ENCODE measurements at regions not wholly inside any gene's neighbourhood (a gene's known extent, or its start where the extent isn't known, plus 50 kb on each side); places are given as distances from the start of the nearest gene placed in this dataset.

- DNase-seq, result no peak
- H3K27ac ChIP-seq, result no peak overlapping the region
- H3K4me3 ChIP-seq, result no peak overlapping the region
- no peak for TF ChIP-seq CTCF (IDR thresholded peaks at IDR 0.05)
- no peak for TF ChIP-seq POLR2A (IDR thresholded peaks at IDR 0.05)
- H3K36me3 ChIP-seq (replicated peaks in 1 of 2), result no peaks in the 10 kb centered on the region
- H3K9me3 ChIP-seq (replicated peaks in 1 of 3), result peaks cover 0 to 11% (median 7%) of the 10 kb centered on the region in 3 donors
- intact Hi-C loops (cut with DNase I), result no loop called here
- no peaks in the 10 kb centered on the region for H3K27me3 ChIP-seq
- no peaks in the 10 kb centered on the region for H3K4me1 ChIP-seq (replicated peaks in 1 of 2)
These were observed 181.2 kb upstream of the HES1 start for GRCh38 chr3:193954752-193955151.

- H3K36me3 ChIP-seq (replicated peaks in 1 of 2), result no peaks in the 10 kb centered on the region
- intact Hi-C loops (cut with DNase I), result no loop called here
These were observed 180.2 kb upstream of the HES1 start for GRCh38 chr3:193955719-193956118.

GRCh38 chr3:193959861-193960260 is 176.1 kb upstream of the HES1 start:
- Histone ChIP-seq H3K4me3 (no peak overlapping the region), H3K27ac (no peak overlapping the region), H3K4me1 (replicated peaks in 1 of 2) (no peaks in the 10 kb centered on the region), H3K9me3 (replicated peaks in 1 of 3) (peaks cover 0 to 1% (median under 1%) of the 10 kb centered on the region in 3 donors), H3K27me3 (peaks cover 13% of the 10 kb centered on the region), H3K36me3 (replicated peaks in 1 of 2) (no peaks in the 10 kb centered on the region)
- intact Hi-C loops (cut with DNase I), result no loop called here
- TF ChIP-seq POLR2A (IDR thresholded peaks at IDR 0.05) (no peak), CTCF (IDR thresholded peaks at IDR 0.05) (no peak)
- no peak for DNase-seq

More at GRCh38 chr3:193955719-193956118, 180.2 kb upstream of the HES1 start:
- no peak for DNase-seq
- Histone ChIP-seq H3K9me3 (replicated peaks in 1 of 3) (peaks cover 0 to 11% (median 7%) of the 10 kb centered on the region in 3 donors), H3K4me3 (no peak overlapping the region), H3K27ac (no peak overlapping the region), H3K27me3 (no peaks in the 10 kb centered on the region), H3K4me1 (replicated peaks in 1 of 2) (no peaks in the 10 kb centered on the region)
- 90 to 98% (median 94%) methylated on average over 2 to 7 of the region's 7 CpGs for WGBS, 4 donors
- no peak for TF ChIP-seq CTCF (IDR thresholded peaks at IDR 0.05)
- TF ChIP-seq POLR2A (IDR thresholded peaks at IDR 0.05), result no peak

- Histone ChIP-seq H3K9me3 (replicated peaks in 1 of 3) (no peaks in the 10 kb centered on the region), H3K4me3 (no peak overlapping the region), H3K4me1 (replicated peaks in 1 of 2) (no peaks in the 10 kb centered on the region), H3K27me3 (peaks cover 13% of the 10 kb centered on the region), H3K27ac (no peak overlapping the region), H3K36me3 (replicated peaks in 1 of 2) (no peaks in the 10 kb centered on the region)
- no peak for DNase-seq
- TF ChIP-seq POLR2A (IDR thresholded peaks at IDR 0.05) (no peak), CTCF (IDR thresholded peaks at IDR 0.05) (no peak)
- 78 to 81% (median 80%) methylated on average over 21 of the region's 21 CpGs for WGBS, 4 donors
- intact Hi-C loops (cut with DNase I), result no loop called here
These were observed 175.3 kb upstream of the HES1 start for GRCh38 chr3:193960487-193961274.

Data from adrenal gland (tissue), 9 donors.